NCI-H1694 (cell line): ENCODE measurements at regions not wholly inside any gene's neighbourhood (a gene's known extent, or its start where the extent isn't known, plus 50 kb on each side); places are given as distances from the start of the nearest gene placed in this dataset.
A peak's percentile ranks its signal among the peaks of the same experiment; 100 is the strongest.

ENCODE experiments used
- DNase-seq: peaks from one replicate; lab custom pipeline; 2025; lab: John Stamatoyannopoulos, UW

DNA sequence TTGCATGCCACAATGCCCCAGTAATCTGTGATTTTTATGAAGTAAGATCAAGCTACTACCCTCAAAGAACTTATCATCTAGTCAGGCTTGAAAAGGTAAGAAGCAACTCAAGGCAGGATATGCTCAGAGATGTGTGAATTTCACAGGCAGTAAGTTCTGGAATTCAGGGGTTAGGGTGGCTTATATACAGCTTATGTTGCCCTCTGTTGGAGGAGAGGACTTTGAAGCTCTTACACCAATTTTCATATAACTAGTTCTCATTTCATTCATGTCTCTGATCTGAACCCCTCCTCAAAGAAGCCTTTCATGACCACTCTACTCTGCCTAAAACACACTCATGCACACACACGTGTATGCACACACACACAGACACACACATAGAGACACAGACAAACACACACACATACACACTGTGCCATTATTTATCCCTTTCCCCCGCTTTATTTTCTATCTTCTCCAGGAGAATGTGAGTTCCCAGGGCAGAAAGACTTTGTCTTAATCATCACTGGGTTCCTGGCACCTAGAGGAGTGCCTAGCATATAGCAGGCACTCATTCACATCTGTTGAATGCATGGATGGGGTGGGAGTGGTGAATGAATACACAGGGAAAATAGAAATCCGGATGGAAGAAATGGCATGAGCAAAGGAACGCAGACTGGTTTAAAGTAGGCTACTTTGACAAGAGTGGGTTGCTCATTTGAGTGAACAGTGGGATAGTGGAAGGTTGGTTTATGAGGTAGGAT is 220.7 kb upstream of the ZBED5 start:
- DNase-seq: no peak

DNA sequence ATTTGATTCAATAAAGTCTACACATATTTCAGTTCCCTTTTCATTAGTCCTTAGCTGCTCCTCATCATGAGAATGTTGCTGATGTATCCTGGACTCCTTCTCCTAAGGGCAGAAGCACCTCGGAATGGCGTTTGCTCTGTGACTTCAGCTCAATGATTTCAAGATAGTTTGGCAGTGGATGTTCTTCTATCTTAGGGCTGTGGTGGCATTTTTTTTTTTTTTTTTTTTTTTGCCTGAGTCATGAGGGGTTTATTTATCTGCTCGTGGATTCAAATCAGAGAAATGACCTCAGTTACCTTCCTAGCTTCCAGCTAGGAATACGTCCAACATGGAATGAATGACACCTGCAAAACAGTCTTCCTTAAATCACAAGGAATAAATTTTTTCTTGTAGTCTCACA is 220.0 kb upstream of the ZBED5 start:
- DNase-seq: no peak

DNA sequence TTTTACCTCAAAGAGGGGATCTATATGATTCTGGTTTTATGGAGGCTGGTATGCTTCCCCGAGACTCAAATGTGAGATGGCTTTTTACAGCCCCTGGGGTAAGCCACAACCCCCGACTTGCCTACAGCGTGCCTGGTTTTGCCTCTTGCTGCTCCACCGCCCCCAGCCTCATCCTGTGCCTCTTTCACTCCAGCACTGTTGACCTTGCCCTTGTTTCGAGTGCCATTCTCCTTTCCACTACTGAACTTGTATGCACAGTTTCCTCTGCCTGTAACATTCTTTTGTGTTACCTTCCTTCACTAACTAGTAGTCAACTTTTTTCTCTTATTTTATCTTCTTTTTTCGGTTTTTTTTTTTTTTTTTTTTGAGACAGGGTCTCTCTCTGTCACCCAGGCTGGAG is 219.0 kb upstream of the ZBED5 start:
- no peak for DNase-seq

DNA sequence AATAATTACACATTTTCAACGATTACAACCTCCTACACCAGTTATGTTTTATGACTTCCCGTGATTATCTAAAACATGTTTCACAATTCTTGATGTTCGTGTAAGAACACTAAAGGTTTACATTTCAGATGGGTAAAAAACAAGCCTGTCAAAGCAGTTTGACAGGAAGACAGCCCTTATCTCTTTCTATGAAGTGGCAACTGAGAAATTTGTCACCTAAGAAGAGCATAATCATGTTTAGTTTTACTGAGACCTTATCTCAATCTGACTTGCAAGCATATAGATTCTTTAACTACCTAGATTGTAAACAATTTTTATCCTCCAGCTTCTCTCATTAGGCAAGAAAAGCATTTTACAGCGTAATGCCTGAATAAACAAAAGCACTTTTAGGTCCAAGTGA is 218.4 kb upstream of the ZBED5 start:
- no peak for DNase-seq

DNA sequence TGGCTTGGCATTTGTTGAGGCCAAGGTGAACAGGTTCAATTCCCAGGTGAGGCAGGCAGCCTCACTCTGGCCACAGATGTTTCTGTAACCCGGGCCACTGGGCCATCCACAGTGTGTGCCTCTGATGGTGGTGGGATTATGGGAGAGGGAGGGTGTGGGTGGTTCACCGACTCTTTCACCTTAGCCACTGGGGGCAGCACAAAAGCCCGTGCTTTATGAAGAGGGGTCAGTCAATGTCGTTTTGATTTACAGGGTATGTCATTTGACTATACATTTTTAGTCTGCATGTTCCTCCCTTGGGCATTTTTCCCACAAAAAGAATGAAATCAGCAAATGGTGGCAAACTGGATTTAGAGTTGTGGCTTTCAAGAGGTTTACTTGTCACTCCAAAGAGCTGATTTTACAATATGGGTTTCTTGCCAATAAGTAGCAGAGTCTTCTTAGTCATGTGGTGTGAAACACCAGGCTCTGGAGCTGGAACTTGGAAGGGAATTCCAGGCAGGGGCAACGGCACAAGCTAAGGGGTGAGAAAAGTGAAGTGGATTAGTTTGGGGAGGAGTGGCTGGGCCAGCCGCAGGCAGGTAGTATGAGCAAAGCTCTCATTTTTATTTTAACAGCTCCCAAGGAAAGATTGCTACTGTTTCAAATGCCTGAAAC is 217.8 kb upstream of the ZBED5 start:
- DNase-seq: no peak

DNA sequence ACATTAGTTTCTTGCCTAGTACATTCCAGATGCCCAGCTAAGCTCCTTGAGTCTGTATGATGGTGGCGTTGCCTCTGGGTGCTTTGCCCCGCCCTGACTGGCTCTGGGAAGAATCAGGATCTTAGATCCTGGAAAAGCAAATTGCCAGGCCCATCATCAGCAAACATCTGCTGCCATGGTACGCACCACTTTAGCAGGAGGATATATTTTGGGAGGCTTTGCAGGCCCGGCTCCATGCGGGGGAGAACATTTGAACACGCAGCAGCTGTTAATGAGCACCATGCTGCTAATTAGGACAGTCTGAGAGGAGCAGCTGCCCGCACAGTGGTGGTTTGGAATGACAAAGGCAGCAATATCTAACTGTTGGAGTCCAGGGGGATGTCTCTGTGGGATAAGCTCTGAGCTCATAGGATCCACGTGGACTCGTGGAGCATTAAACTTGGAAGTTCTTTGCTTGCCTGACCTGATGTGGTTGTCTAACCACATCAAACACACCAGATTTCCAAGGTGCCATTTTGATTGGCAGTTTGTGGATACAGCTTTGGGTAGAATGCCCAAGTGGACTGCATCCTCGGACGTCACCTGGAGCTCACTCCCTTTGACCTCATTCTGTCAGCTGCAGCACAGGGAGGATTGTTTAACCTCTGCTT is 217.0 kb upstream of the ZBED5 start:
- peak; percentile 53 for DNase-seq

DNA sequence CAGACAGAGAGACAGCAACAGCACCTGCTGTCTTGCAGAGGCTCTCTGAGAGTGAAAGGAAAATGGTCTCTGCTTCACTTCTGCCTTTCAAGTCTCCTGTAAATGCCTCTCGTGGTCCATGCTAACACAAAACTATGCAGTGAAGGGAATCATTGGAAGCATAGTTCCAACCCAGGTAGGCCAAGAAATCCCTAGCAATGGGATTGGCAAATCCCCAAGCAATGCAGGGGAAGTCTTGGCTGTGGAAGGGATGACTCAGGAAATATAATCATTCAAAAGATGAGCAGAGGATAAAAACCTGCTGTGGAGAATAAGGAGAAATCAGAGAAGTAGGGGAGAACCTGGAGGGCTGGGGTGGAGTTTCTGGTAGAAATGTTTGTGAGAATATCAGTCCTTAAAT is 216.1 kb upstream of the ZBED5 start:
- no peak for DNase-seq

DNA sequence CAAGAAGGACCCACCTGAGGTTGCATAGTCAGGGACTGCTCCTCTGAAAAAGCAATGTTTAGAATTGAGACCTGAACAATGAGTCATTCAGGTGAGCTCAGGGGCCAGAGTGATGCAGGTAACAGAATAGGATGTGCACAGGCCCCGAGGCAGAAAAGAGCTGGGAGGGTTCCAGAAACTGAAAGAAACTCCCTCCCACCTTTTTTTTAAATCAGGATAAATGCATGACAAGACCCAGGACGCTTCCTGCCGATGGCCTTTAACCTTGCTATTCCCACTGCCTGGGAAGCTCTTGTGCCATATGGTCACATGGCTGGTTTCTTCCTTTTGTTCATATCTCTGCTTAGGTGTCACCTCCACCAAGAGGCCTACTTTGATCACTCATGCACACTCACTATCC is 214.2 kb upstream of the ZBED5 start:
- no peak for DNase-seq

DNA sequence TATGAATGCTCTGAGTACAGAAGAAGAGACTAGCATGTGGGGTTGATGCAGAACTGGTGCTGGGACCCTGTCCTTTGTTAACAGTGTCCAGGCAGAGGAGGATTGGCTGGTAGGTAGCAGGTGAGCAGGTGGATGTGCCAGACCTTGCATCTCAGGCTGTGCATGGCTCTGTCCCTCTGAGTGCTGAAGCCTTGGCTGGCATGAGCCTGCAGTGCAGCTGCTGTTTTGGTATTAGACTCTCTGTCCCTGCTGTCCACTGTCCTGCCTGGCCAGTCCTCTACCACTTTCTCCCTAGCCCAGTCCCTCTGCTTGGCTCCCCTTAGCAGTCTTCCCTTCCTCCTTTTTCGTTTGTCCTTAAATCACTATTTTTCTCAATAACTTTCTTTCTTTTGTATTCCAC is 213.6 kb upstream of the ZBED5 start:
- no peak for DNase-seq

DNA sequence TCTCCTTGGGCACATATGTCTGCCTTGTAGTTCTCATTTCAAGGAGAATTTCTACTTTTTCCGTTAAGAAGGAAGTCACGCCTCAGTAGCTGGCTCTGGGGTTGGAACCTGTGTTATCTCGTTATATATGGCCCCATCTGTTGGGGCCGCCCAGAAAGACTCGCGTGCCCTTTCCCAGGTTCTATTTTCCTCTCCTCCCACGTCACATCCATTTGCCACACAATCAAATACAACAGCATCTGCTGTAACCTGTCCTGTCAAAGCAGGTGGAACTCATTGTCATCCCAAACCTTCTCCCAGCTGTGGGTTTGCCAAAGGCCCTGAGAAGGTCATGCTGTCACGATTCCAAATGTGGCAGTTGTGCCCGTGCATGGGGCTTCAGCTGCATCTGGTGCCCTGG is 213.1 kb upstream of the ZBED5 start:
- DNase-seq: peak; percentile 35

DNA sequence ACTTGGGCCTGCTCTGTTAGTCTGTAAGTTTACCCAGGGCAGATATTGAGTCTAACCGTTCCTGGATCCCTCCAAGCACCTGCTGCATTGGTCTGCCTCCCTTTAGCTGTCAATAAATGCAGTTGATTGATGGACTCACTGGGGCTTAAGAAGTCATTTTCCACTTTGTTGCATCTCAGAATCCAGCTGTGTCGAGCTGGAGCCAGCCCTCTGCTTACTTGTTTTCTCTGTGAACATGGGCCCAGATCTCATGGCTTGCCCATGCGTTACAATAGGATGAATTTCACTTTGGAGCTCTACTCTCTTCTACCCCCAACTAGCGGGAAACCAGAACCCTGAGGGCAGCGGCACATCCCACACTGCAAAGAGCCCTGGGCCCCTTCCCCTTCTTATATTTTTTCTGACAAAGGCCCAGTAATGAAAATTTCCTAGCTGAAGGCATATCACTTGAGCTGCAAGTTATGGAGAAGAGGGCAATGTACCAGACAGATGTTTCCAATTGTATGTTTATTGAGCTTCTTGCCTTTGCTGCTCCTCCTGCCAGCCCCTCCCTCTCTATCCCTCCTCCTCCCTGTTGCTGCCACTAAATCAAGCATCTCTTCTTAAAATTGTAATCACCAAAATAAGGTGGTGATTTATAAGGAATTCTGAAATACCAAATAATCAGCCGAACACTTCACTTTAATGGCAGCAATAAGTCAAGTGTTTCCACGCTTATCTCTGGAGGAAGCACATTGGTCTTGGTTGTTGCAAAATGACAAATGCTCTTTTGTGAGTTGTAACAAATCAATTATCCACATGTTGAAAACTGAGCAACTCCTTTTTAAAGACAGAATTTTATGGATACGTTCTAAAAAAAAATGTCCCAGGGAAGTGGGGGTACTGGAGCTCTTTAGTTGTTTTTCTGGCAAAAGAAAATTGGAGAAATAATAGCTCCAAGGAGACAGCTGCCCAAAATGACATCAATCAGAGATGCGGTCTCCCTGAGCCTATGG is 212.3 kb upstream of the ZBED5 start:
- peak; percentile 25 for DNase-seq

DNA sequence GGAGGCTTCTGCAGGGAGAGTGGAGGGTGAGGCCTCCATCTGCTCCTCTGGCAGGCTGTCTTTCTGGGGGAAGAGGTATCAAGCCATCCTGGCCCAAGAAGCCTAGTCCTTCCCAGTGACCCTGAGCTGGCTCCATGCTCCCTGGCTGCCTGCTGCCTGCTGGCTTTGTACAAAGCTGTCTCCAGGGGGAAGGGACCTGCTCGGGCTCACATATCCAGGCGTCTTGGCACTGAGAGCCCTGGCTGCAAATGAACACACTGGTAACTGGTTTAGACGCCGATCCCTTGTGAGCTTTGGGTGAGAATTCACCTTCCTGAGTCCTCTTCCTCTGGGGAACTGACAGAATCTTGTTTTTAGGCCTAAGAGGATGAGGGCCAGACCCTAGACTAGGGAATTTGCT is 210.3 kb upstream of the ZBED5 start:
- no peak for DNase-seq

DNA sequence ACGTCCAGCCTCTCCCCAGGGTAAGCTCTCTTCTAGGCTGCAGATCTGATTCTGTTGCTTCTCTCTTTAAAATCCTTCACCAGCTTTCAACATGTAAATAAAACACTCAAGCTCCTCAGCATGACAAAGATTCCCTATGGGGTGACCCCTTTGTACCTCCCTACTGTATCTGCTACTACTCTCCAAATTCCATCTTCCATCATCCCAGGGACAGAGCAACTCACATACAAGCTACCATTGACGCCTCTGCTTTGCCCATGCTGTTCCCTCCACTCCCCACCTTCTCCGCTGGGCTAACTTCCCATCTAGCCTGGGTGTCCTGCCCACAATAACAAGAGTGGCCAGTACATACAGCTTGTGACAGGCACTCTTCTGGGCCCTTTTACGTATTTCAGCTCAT is 207.5 kb upstream of the ZBED5 start:
- DNase-seq: no peak

DNA sequence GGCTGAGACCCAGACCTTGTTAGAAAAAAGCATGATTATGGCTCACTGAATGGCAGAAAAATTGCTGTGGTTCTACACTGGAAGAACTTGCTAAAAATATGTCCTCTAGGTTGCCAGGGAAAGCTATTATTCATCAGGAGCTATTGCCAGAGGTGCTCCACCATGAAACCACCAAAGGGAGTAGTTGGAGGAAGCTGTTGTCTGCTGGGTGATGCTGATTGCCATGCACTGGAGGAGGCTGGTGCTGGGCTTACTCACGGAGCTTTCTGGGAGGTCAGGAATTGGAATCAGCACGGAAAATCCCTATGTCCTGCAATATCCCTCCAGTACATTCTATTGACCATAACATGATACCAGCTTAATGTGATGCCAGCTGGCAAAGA is 199.6 kb upstream of the ZBED5 start:
- DNase-seq: no peak

DNA sequence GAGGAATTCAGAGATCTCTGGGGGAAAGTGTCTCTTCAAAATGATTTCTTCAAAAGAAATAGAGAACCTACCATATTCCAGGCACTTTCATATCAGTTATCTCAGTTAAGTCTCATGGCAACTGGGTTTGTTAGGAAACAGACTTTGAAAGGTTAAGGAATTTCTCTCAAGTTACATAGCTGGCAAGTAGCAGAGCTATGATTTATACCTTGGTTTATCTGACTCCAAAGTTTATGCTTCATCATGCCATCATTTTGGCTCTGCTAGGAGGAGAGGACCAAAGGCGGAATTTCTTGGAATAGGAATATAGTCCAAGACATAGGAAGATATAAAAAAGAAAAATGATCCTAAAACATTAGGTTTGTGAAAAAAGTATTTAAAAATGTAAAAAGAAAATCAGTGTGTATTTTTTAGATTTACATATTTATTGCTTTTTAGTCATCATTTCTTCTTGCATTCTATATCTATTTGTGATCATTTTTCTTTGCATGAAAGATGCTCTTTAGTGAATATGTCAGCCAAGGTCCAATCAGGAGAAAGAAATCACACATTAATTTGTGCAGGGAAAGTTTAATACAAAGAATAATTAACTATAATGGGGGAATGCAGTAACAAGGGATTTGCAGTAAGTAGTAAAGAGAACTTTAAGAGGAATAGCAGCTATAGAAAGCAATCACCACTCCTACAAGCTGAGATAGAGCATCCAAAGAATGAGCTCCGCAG is 199.1 kb upstream of the ZBED5 start:
- DNase-seq: no peak

DNA sequence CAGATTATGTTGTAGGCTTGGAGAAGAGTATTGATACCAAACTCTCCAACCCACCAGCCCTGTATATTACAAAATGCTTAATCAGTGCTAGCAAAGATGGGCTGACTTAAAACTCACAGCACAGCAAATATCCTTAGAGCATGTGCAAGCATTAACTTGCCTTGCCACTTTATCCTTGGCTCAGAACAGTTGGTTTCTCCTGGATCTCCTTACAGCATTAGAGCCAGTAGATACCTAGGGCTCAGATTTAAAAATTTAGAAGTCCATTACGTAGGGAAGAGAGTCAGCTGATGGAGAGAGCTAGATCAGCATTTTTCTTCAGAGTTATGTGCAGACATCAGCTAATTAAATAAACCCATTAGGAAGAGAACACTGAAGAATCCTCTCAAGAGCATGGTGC is 198.5 kb upstream of the ZBED5 start:
- no peak for DNase-seq

DNA sequence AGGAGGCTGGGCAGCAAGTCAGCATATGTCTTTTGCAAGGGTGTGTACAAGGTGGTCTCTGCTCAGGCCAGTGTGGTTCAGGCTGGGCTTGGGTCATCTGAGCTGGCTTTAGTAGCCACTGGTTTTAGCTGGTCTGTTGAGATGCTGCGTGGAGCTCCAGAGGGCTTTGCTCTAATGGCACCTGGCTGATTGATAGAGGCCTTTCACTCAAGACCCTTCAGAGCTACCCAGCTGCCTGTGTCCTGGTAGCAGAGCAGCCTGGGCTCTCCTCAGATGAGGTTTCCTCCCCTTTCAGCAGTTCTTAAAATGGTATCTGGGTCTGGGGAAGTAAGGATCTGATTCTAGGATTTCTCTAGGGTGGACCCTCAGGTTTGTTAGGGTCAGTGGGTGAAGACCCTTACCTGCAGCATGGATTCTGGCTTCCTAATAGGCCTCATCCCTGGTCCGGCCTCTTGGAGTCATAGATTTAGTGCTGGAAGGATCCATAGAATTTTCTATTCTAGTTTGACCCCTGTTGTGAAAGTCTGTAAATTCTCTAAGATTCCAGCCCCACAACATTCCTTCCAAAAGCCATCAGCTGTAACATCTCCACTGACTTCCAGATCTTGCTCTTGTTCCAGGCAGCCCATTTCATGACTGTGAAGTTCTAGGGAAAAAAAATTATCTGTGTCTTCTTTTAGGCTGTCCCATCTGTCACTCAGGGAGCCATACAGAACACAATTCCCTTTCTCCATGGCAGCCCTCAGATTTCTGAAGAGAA is 190.2 kb upstream of the ZBED5 start:
- DNase-seq: no peak

DNA sequence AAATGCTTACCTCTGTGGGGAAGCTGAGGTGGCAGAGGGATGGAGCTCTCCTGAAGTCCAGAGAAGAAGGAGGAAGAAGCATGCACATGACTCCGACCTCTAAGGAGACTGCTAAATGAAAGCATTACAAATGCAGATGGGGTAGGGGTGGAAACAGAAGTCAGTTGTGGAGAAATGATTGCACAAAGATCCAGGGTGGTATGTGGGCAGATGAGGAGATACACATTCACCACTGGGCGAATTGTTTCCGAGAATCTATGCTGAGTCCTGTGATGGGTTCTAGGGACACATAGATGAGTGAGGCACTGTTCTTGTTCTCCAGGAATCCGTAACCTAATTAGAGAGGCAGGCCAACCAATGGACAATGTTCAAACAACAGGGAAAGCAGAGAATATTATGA is 188.9 kb upstream of the ZBED5 start:
- no peak for DNase-seq

DNA sequence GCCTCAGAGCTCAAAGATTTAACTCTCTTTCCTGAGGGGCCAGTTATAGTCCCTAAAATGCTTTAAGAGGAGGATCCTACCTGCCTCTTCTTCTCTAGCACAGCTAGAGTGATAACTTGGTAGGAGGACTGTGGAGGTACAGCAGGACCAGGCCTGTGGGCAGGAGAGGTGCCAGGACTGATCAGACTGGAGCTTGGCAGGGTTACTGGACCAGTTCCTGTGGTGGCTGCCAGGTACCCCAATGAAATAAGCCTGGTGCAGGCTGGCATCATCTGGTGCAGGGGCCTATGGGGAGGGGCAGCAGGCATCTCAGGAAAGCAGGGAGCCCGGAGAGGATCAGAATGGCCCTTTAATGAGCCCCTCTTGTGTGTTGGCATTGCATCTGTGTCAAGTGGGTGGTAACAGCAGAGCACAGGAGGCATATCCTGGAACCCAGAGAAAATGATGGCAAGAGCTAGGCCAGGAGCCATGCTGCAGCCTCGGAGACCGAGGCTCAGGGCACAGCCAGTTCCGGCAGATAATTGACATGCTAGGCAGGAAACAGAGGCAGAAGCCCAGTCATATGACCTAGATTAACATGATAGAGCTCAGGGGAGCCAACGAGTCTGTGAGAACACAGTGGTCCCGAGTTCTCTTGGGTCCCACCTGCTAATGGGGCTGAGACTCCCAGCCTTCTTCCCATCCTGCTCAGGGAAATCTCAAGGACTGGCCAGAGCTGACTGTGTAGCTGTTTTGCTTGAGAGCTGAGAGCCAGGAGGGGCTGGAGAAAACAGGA is 187.5 kb upstream of the ZBED5 start:
- DNase-seq: no peak
